DND-41 (cell line): ENCODE measurements at regions not wholly inside any gene's neighbourhood (a gene's known extent, or its start where the extent isn't known, plus 50 kb on each side); places are given as distances from the start of the nearest gene placed in this dataset.

Experiments used
- ATAC-seq: fragments of 200-7000 bp; cut with Tn5 transposase; 3 replicates; pipeline ENCODE4 v1.9.1; 2021; ENCODE audit warnings: low read depth; ENCODE audit not compliant: insufficient read depth
- DNase-seq: peaks from one replicate; pipeline ENCODE4 v3.0.0-alpha.2; 2020
- H2AFZ ChIP-seq: 2 replicates; pipeline ENCODE4 v1.6.0; 2012; ENCODE audit warnings: low read depth, low read length
- H3K27ac ChIP-seq: 2 replicates; pipeline ENCODE4 v1.5.1; 2012; ENCODE audit warnings: low read length, inconsistent platforms
- H3K27me3 ChIP-seq: fragments of 200-600 bp; sonication (generic); 2 replicates; pipeline ENCODE4 v1.6.0; 2012; ENCODE audit warnings: low read length, mild to moderate bottlenecking, inconsistent platforms; ENCODE audit not compliant: insufficient read depth, poor library complexity
- H3K36me3 ChIP-seq: 2 replicates; pipeline ENCODE4 v1.5.1; 2012; ENCODE audit warnings: low read length, inconsistent platforms; ENCODE audit not compliant: insufficient read depth
- H3K4me1 ChIP-seq: 2 replicates; pipeline ENCODE4 v1.5.1; 2012; ENCODE audit warnings: mild to moderate bottlenecking, low read length; ENCODE audit not compliant: insufficient read depth
- H3K4me2 ChIP-seq: 2 replicates; pipeline ENCODE4 v1.6.0; 2012; ENCODE audit warnings: mild to moderate bottlenecking, moderate library complexity, low read length, inconsistent platforms; ENCODE audit not compliant: insufficient read depth
- H3K4me3 ChIP-seq, 2 experiments: fragments of 200-600 bp in 1 of 2; shearing (Covaris generic) in 1 of 2; 2 replicates each; pipeline ENCODE4 v1.5.1; 2012 to 2016; ENCODE audit warnings: inconsistent platforms in 2 of 2, low read length in 2 of 2, mild to moderate bottlenecking in 2 of 2, low read depth in 1 of 2, moderate library complexity in 1 of 2
- H3K79me2 ChIP-seq: 2 replicates; pipeline ENCODE4 v1.6.0; 2012; ENCODE audit warnings: low read length, inconsistent platforms; ENCODE audit not compliant: insufficient read depth
- H3K9ac ChIP-seq: 2 replicates; pipeline ENCODE4 v1.6.0; 2012; ENCODE audit warnings: low read depth, mild to moderate bottlenecking, inconsistent platforms, low read length, moderate library complexity
- H3K9me3 ChIP-seq: 2 replicates; pipeline ENCODE4 v1.5.1; 2012; ENCODE audit warnings: low read length, moderate library complexity, mild to moderate bottlenecking, inconsistent platforms; ENCODE audit not compliant: insufficient read depth, severe bottlenecking
- H4K20me1 ChIP-seq: 2 replicates; pipeline ENCODE4 v1.6.0; 2012; ENCODE audit warnings: low read length; ENCODE audit not compliant: insufficient read depth
- CTCF ChIP-seq: IDR thresholded peaks from 2 replicates; pipeline ENCODE4 v1.5.1; 2012; ENCODE audit warnings: borderline replicate concordance, low read length, moderate library complexity, mild to moderate bottlenecking; ENCODE audit not compliant: poor library complexity, severe bottlenecking; ENCODE audit errors: extremely low read depth
- EZH2 ChIP-seq: IDR thresholded peaks from 3 replicates; pipeline ENCODE4 v1.6.1; 2012; ENCODE audit warnings: borderline replicate concordance, low read depth, mild to moderate bottlenecking, moderate library complexity, low read length, inconsistent platforms; ENCODE audit not compliant: severe bottlenecking

GRCh38 chr16:51445250-51445649 is 294.2 kb upstream of the SALL1 start:
- no peaks in the 10 kb centered on the region for H3K9me3 ChIP-seq
- H3K36me3 ChIP-seq: no peaks in the 10 kb centered on the region
- no peaks in the 10 kb centered on the region for H3K79me2 ChIP-seq
- H3K27me3 ChIP-seq: peaks cover 22% of the 10 kb centered on the region
- no peak overlapping the region for H3K4me3 ChIP-seq
- ATAC-seq (no peak), DNase-seq (no peak)
- TF ChIP-seq EZH2: no peak
- TF ChIP-seq CTCF: no peak
- H3K4me1 ChIP-seq: no peaks in the 10 kb centered on the region
- H3K4me2 ChIP-seq: no peak overlapping the region
- H3K9ac ChIP-seq: no peak overlapping the region
- no peaks in the 10 kb centered on the region; the same call in 1 of the 2 replicates for H4K20me1 ChIP-seq
- no peak overlapping the region for H3K27ac ChIP-seq
- H2AFZ ChIP-seq: no peak overlapping the region

- H3K27me3 ChIP-seq: peaks cover 26% of the 10 kb centered on the region
Observed at GRCh38 chr16:51443934-51444333, 292.9 kb upstream of the SALL1 start.

GRCh38 chr16:51442141-51442870 is 291.2 kb upstream of the SALL1 start:
- DNase-seq (no peak), ATAC-seq (no peak)
- H3K79me2 ChIP-seq: no peaks in the 10 kb centered on the region
- H3K27me3 ChIP-seq: peaks cover 26% of the 10 kb centered on the region
- no peaks in the 10 kb centered on the region for H3K4me1 ChIP-seq
- H4K20me1 ChIP-seq: no peaks in the 10 kb centered on the region; the same call in 1 of the 2 replicates
- H2AFZ ChIP-seq: no peak overlapping the region
- H3K27ac ChIP-seq: no peak overlapping the region
- no peaks in the 10 kb centered on the region for H3K36me3 ChIP-seq
- no peak for TF ChIP-seq EZH2
- no peak for TF ChIP-seq CTCF
- H3K9ac ChIP-seq: no peak overlapping the region
- no peaks in the 10 kb centered on the region for H3K9me3 ChIP-seq
- H3K4me3 ChIP-seq: no peak overlapping the region
- H3K4me2 ChIP-seq: no peak overlapping the region

More at GRCh38 chr16:51443934-51444333, 292.9 kb upstream of the SALL1 start:
- no peaks in the 10 kb centered on the region; the same call in 1 of the 2 replicates for H4K20me1 ChIP-seq
- H3K4me2 ChIP-seq: no peak overlapping the region
- no peaks in the 10 kb centered on the region for H3K79me2 ChIP-seq
- no peaks in the 10 kb centered on the region for H3K4me1 ChIP-seq
- no peaks in the 10 kb centered on the region for H3K36me3 ChIP-seq
- no peaks in the 10 kb centered on the region for H3K9me3 ChIP-seq
- no peak overlapping the region for H2AFZ ChIP-seq
- no peak overlapping the region for H3K9ac ChIP-seq
- no peak for DNase-seq
- TF ChIP-seq CTCF: no peak
- no peak for TF ChIP-seq EZH2
- ATAC-seq: no peak
- no peak overlapping the region for H3K27ac ChIP-seq
- H3K4me3 ChIP-seq: no peak overlapping the region
